ENCODE measurements at regions not wholly inside any gene's neighbourhood (a gene's known extent, or its start where the extent isn't known, plus 50 kb on each side); places are given as distances from the start of the nearest gene placed in this dataset.

DNA sequence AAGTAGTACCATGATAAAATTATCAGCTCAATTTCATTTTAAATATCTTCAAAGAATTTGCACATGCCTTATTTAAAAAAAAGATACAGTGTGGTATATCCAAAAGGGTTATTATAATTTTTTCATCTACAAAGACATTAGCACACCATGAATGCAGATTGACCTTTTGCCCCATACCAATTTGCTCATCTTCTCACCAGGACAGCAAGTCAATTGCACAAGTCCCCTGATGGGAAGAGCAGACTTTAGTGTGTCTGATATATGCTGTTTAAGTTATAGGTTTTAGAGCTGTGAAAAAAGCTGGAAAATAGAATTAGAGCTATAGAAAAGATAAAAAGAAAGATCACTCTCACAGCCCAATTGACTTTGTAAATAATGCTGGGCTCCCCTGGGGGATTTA, 325.8 kb upstream of the CDH6 start:
- in situ Hi-C loops (cut with HindIII; ENCODE audit: low pct_ligation_motif_present, low sequenced_read_pairs) = no loop called here
- Histone ChIP-seq H3K4me3 (ENCODE audit: low read depth, low read length) (no peak overlapping the region), H3K27ac (no peak overlapping the region), H3K36me3 (replicated peaks) (no peaks in the 10 kb centered on the region), H3K27me3 (replicated peaks) (no peaks in the 10 kb centered on the region)
- TF ChIP-seq, protein P1, sequence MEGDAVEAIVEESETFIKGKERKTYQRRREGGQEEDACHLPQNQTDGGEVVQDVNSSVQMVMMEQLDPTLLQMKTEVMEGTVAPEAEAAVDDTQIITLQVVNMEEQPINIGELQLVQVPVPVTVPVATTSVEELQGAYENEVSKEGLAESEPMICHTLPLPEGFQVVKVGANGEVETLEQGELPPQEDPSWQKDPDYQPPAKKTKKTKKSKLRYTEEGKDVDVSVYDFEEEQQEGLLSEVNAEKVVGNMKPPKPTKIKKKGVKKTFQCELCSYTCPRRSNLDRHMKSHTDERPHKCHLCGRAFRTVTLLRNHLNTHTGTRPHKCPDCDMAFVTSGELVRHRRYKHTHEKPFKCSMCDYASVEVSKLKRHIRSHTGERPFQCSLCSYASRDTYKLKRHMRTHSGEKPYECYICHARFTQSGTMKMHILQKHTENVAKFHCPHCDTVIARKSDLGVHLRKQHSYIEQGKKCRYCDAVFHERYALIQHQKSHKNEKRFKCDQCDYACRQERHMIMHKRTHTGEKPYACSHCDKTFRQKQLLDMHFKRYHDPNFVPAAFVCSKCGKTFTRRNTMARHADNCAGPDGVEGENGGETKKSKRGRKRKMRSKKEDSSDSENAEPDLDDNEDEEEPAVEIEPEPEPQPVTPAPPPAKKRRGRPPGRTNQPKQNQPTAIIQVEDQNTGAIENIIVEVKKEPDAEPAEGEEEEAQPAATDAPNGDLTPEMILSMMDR (IDR thresholded peaks at IDR 0.05; ENCODE audit: low read depth, low read length, missing control alignments) = no peak
- no peak for DNase-seq

DNA sequence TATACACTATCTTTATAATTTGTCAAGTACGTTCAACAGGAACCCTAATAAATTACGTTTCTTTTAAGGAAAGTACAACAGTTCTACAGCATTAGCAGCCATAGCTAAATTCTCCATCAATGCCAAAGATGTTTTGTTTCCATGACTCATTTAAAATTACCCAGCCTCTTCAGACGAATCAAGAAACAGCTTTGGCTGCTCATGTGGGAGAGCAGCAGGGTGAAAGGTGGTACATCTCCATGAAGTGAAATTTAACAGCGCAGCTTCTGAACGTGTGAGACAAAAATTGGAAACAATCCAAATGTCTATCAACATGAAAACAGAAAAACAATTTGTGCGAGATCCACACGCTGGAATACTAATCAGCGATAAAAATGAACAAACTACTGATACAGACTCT, 327.3 kb upstream of the CDH6 start:
- TF ChIP-seq, protein P1 (IDR thresholded peaks at IDR 0.05; ENCODE audit: low read depth, low read length, missing control alignments) = no peak
- no peaks in the 10 kb centered on the region for H3K27me3 ChIP-seq (replicated peaks)
- DNase-seq = no peak
- no peak overlapping the region for H3K4me3 ChIP-seq (ENCODE audit: low read depth, low read length)
- H3K27ac ChIP-seq = no peak overlapping the region
- in situ Hi-C loops (cut with HindIII; ENCODE audit: low pct_ligation_motif_present, low sequenced_read_pairs) = no loop called here
- H3K36me3 ChIP-seq (replicated peaks) = no peaks in the 10 kb centered on the region

DNA sequence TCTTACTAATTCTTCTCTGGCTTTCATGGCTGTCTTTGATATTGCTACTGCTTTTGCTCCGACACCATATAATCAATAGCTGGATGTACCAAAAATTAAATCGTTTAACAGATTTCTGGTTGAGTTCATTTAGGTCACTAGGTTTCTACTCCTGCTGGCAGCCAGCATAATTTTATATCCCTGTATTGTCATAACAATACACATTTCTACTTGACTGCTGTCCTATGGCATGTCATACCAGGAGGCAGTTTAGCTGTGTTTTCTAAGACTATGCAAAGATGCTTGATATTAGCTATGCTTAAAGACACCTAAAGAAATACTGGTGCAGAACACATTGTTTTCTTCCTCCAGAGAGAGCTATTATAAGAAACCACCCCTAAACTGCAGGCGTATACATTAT, 337.2 kb upstream of the CDH6 start:
- DNase-seq = no peak
- in situ Hi-C loops (cut with HindIII; ENCODE audit: low pct_ligation_motif_present, low sequenced_read_pairs) = no loop called here
- H3K36me3 ChIP-seq (replicated peaks) = no peaks in the 10 kb centered on the region
- H3K27me3 ChIP-seq (replicated peaks) = no peaks in the 10 kb centered on the region
- TF ChIP-seq, protein P1 (IDR thresholded peaks at IDR 0.05; ENCODE audit: low read depth, low read length, missing control alignments) = no peak
- no peak overlapping the region for H3K27ac ChIP-seq
- no peak overlapping the region for H3K4me3 ChIP-seq (ENCODE audit: low read depth, low read length)

DNA sequence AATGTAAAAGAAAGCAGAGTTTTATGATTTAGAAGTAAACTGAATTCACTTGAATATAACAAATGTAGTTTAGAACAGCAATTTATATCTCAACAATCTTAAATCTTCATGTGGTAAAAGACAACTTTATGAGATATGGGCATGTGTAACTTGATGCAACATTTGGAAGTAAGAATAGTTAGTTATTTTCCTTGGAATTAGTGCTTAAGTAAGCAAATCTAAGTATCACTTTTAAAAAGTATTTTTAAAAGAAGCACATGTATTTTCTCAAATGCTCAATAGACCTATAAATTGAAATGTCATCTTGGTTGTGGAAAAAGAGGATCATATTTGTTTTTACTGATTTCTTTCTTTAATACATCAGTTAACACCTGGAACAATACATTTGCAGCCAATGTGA, 340.3 kb upstream of the CDH6 start:
- no peak for DNase-seq
- Histone ChIP-seq H3K4me3 (ENCODE audit: low read depth, low read length) (no peak overlapping the region), H3K36me3 (replicated peaks) (no peaks in the 10 kb centered on the region), H3K27ac (no peak overlapping the region), H3K27me3 (replicated peaks) (no peaks in the 10 kb centered on the region)
- TF ChIP-seq, protein P1 (IDR thresholded peaks at IDR 0.05; ENCODE audit: low read depth, low read length, missing control alignments) = no peak
- in situ Hi-C loops (cut with HindIII; ENCODE audit: low pct_ligation_motif_present, low sequenced_read_pairs) = no loop called here

DNA sequence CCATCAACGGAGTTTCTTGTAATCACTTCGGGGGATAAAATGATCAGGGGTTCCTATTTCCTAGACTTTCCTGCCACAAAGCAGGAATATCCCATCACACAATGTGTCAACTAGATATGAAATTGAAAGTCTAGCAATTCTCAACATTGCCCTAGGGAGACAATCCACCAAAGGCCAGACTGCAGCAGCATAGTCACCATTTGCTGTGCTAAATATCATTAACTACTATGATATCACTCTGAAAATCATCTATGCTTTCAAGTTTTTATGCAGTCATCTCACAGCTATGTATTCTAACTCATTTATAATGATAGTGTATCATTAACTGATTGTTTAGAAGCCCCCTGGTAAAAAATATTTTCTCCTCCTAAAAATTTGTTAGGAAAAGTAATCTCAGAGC, 342.6 kb upstream of the CDH6 start:
- Histone ChIP-seq H3K36me3 (replicated peaks) (no peaks in the 10 kb centered on the region), H3K27ac (peak overlapping the region; percentile 97), H3K27me3 (replicated peaks) (no peaks in the 10 kb centered on the region), H3K4me3 (ENCODE audit: low read depth, low read length) (no peak overlapping the region)
- no peak for DNase-seq
- TF ChIP-seq, protein P1 (IDR thresholded peaks at IDR 0.05; ENCODE audit: low read depth, low read length, missing control alignments) = no peak
- in situ Hi-C loops (cut with HindIII; ENCODE audit: low pct_ligation_motif_present, low sequenced_read_pairs) = no loop called here

DNA sequence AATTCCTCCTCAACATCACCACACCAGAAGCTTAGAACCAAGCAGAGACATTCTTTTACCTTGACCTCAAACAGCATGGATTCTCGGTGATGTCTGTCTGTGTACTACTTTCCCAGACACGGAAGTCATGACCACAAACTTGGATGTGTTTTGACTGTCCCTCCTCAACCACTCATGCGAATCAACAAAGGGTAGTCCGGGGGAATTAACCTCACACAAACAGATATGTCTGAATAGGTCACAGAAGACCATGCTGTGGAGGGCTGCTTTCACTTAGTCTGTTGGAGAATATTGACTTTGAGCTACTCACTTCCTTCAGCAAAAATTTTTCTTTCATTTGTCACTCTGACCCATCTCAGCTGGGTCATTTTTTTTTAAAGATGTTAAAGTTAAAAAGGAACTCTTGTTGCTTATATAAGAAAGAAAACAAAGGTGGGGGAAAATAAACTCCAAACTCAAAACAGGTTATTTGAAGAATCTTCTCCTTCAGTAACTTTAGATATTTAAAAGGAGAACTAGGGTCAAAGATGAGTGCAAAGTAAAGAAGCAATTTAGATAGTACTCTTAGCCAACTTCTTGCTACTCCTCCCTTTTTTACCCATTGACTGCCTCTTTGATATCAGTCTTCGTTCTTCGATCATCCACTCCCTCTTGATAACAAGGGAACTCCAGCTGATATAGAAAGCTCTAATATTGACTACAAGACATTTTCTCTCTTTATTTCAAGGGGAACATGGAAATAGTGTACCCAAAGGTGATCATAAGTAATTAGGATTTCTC, 343.4 kb upstream of the CDH6 start:
- H3K36me3 ChIP-seq (replicated peaks) = no peaks in the 10 kb centered on the region
- no peaks in the 10 kb centered on the region for H3K27me3 ChIP-seq (replicated peaks)
- H3K27ac ChIP-seq = peak overlapping the region; percentile 97
- H3K4me3 ChIP-seq (ENCODE audit: low read depth, low read length) = no peak overlapping the region
- DNase-seq = peak; percentile 100
- TF ChIP-seq, protein P1 (IDR thresholded peaks at IDR 0.05; ENCODE audit: low read depth, low read length, missing control alignments) = no peak
- in situ Hi-C loops (cut with HindIII; ENCODE audit: low pct_ligation_motif_present, low sequenced_read_pairs) = no loop called here

All from brain microvascular endothelial cell (primary cell).